WTC11 (cell line): ENCODE measurements at regions not wholly inside any gene's neighbourhood (a gene's known extent, or its start where the extent isn't known, plus 50 kb on each side); places are given as distances from the start of the nearest gene placed in this dataset.

ENCODE experiments used
- ATAC-seq: fragments of 200-7000 bp; cut with Tn5 transposase; 2 replicates; pipeline ENCODE4 v1.10.0; 2021; ENCODE audit warnings: mild to moderate bottlenecking, moderate library complexity
- CTCF ChIA-PET: fragments of 300-600 bp; sonication (Branson Sonifier 250); formaldehyde crosslinking; loops from one replicate; lab custom pipeline; 2021; ENCODE audit warnings: antibody characterized with exemption; lab: Charles Lee
- POLR2A ChIA-PET: fragments of 350-600 bp; sonication (Branson Sonifier 250); formaldehyde crosslinking; loops from one replicate; lab custom pipeline; 2021; ENCODE audit warnings: antibody characterized with exemption; lab: Charles Lee
- DNase-seq: peaks from one replicate; pipeline ENCODE4 v3.0.0; 2021; ENCODE audit warnings: low spot score
- H3K27ac Mint-ChIP-seq: 2 replicates; pipeline ENCODE4 v1.8.0; 2021; ENCODE audit warnings: mixed read lengths
- H3K27me3 Mint-ChIP-seq: 2 replicates; pipeline ENCODE4 v1.8.0; 2021; ENCODE audit warnings: low read depth, mild to moderate bottlenecking, moderate library complexity, mixed read lengths
- H3K36me3 Mint-ChIP-seq: 2 replicates; pipeline ENCODE4 v1.8.0; 2021; ENCODE audit warnings: mixed read lengths
- H3K4me1 Mint-ChIP-seq: 2 replicates; pipeline ENCODE4 v1.8.0; 2022; ENCODE audit warnings: mixed read lengths
- H3K4me3 Mint-ChIP-seq: 2 replicates; pipeline ENCODE4 v1.8.0; 2021; ENCODE audit warnings: mild to moderate bottlenecking, moderate library complexity, mixed read lengths
- H3K9me3 Mint-ChIP-seq: 2 replicates; pipeline ENCODE4 v1.8.0; 2021; ENCODE audit warnings: mixed read lengths
- CREB1 ChIP-seq: sonication (generic); formaldehyde crosslinking; IDR thresholded peaks from 2 replicates; pipeline ENCODE4 v1.8.0; 2023; ENCODE audit warnings: mild to moderate bottlenecking, missing genetic modification reagents
- CREM ChIP-seq: sonication (generic); formaldehyde crosslinking; IDR thresholded peaks from 2 replicates; pipeline ENCODE4 v1.8.1; 2022; ENCODE audit warnings: mild to moderate bottlenecking, missing genetic modification reagents, moderate library complexity
- GRHL2 ChIP-seq: fragments of 250-450 bp; sonication (Bioruptor Pico); IDR thresholded peaks from 2 replicates; pipeline ENCODE4 v1.8.0; 2022; ENCODE audit warnings: mild to moderate bottlenecking, moderate library complexity; ENCODE audit not compliant: insufficient replicate concordance, severe bottlenecking
- HMGA2 ChIP-seq: fragments of 250-450 bp; sonication (Bioruptor Pico); IDR thresholded peaks from 2 replicates; pipeline ENCODE4 v1.4.0; 2021; ENCODE audit warnings: mild to moderate bottlenecking, moderate library complexity
- PRRX2 ChIP-seq: fragments of 250-450 bp; sonication (Bioruptor Pico); IDR thresholded peaks from 2 replicates; pipeline ENCODE4 v1.8.0; 2021; ENCODE audit warnings: mild to moderate bottlenecking
- RORB ChIP-seq: fragments of 250-450 bp; sonication (Bioruptor Pico); IDR thresholded peaks from 2 replicates; pipeline ENCODE4 v1.9.0; 2021; ENCODE audit warnings: mild to moderate bottlenecking
- ZNF423 ChIP-seq: fragments of 250-450 bp; sonication (Bioruptor Pico); IDR thresholded peaks from 2 replicates; pipeline ENCODE4 v2.1.2; 2022; ENCODE audit warnings: mild to moderate bottlenecking, moderate library complexity
- TF ChIP-seq, protein P1 (sequence below): sonication (generic); formaldehyde crosslinking; IDR thresholded peaks from 2 replicates; pipeline ENCODE4 v1.8.0; 2022; ENCODE audit warnings: mild to moderate bottlenecking, missing genetic modification reagents
- TF ChIP-seq, protein P2 (sequence below): fragments of 250-450 bp; sonication (Bioruptor Pico); IDR thresholded peaks from 2 replicates; pipeline ENCODE4 v1.9.0; 2021; ENCODE audit warnings: mild to moderate bottlenecking
- TF ChIP-seq, protein P3 (sequence below): sonication (generic); formaldehyde crosslinking; IDR thresholded peaks from 2 replicates; pipeline ENCODE4 v1.8.1; 2022; ENCODE audit warnings: missing genetic modification reagents, borderline replicate concordance
- TF ChIP-seq, protein P4 (sequence below): sonication (generic); formaldehyde crosslinking; IDR thresholded peaks from 2 replicates; pipeline ENCODE4 v1.8.1; 2023; ENCODE audit warnings: mild to moderate bottlenecking, missing genetic modification reagents, moderate library complexity
- TF ChIP-seq, protein P5 (sequence below): sonication (generic); formaldehyde crosslinking; IDR thresholded peaks from 2 replicates; pipeline ENCODE4 v1.8.0; 2022; ENCODE audit warnings: mild to moderate bottlenecking, missing genetic modification reagents
- TF ChIP-seq, protein P6 (sequence below): sonication (generic); formaldehyde crosslinking; IDR thresholded peaks from 2 replicates; pipeline ENCODE4 v1.8.1; 2023; ENCODE audit warnings: mild to moderate bottlenecking, missing genetic modification reagents, moderate library complexity
- TF ChIP-seq, protein P7 (sequence below): fragments of 200-600 bp; IDR thresholded peaks from 2 replicates; pipeline ENCODE4 v1.8.0; 2022; ENCODE audit warnings: antibody characterized with exemption
- TF ChIP-seq, protein P8 (sequence below): sonication (generic); formaldehyde crosslinking; IDR thresholded peaks from 2 replicates; pipeline ENCODE4 v1.8.1; 2022; ENCODE audit warnings: mild to moderate bottlenecking, moderate library complexity, missing genetic modification reagents

DNA sequence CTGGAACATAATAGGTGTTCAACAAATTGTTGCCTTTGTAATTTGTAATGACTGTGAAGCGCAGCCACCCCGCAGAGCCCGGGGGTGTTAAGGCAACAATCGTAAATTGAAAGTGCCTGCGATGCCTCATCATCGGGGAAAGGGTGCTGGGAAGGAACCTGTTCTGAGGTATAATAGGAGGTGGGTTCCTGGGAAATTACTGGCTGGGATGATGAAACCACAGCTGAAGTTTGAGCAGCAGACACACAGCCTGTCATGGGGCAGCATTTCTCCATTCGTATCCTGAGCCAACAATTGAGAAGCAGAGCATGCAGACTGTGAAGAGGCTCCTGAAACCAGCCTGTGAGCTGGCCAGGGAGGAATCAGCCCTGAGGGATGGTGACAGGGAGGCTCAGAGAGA, 404.0 kb upstream of the MYT1L start:
- Mint-ChIP-seq H3K4me1 (no peaks in the 10 kb centered on the region), H3K9me3 (peaks cover 6% of the 10 kb centered on the region), H3K4me3 (no peak overlapping the region), H3K27ac (no peak overlapping the region), H3K27me3 (no peaks in the 10 kb centered on the region; the same call in 1 of the 2 replicates), H3K36me3 (no peaks in the 10 kb centered on the region)
- POLR2A ChIA-PET = no interaction called here
- no peak for ATAC-seq
- TF ChIP-seq CREB1 (CRISPR knock-in tag) (no peak), CREM (no peak), RORB (CRISPR knock-in tag) (no peak), GRHL2 (CRISPR knock-in tag) (no peak), HMGA2 (CRISPR knock-in tag) (no peak), PRRX2 (CRISPR knock-in tag) (no peak), ZNF423 (CRISPR knock-in tag) (no peak)
- TF ChIP-seq, protein P1, sequence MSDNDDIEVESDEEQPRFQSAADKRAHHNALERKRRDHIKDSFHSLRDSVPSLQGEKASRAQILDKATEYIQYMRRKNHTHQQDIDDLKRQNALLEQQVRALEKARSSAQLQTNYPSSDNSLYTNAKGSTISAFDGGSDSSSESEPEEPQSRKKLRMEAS (CRISPR knock-in tag) = no peak
- TF ChIP-seq, protein P2, sequence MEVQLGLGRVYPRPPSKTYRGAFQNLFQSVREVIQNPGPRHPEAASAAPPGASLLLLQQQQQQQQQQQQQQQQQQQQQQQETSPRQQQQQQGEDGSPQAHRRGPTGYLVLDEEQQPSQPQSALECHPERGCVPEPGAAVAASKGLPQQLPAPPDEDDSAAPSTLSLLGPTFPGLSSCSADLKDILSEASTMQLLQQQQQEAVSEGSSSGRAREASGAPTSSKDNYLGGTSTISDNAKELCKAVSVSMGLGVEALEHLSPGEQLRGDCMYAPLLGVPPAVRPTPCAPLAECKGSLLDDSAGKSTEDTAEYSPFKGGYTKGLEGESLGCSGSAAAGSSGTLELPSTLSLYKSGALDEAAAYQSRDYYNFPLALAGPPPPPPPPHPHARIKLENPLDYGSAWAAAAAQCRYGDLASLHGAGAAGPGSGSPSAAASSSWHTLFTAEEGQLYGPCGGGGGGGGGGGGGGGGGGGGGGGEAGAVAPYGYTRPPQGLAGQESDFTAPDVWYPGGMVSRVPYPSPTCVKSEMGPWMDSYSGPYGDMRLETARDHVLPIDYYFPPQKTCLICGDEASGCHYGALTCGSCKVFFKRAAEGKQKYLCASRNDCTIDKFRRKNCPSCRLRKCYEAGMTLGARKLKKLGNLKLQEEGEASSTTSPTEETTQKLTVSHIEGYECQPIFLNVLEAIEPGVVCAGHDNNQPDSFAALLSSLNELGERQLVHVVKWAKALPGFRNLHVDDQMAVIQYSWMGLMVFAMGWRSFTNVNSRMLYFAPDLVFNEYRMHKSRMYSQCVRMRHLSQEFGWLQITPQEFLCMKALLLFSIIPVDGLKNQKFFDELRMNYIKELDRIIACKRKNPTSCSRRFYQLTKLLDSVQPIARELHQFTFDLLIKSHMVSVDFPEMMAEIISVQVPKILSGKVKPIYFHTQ (CRISPR knock-in tag) = no peak
- TF ChIP-seq, protein P3, sequence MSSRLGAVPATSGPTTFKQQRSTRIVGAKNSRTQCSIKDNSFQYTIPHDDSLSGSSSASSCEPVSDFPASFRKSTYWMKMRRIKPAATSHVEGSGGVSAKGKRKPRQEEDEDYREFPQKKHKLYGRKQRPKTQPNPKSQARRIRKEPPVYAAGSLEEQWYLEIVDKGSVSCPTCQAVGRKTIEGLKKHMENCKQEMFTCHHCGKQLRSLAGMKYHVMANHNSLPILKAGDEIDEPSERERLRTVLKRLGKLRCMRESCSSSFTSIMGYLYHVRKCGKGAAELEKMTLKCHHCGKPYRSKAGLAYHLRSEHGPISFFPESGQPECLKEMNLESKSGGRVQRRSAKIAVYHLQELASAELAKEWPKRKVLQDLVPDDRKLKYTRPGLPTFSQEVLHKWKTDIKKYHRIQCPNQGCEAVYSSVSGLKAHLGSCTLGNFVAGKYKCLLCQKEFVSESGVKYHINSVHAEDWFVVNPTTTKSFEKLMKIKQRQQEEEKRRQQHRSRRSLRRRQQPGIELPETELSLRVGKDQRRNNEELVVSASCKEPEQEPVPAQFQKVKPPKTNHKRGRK (CRISPR knock-in tag) = no peak
- TF ChIP-seq, protein P4, sequence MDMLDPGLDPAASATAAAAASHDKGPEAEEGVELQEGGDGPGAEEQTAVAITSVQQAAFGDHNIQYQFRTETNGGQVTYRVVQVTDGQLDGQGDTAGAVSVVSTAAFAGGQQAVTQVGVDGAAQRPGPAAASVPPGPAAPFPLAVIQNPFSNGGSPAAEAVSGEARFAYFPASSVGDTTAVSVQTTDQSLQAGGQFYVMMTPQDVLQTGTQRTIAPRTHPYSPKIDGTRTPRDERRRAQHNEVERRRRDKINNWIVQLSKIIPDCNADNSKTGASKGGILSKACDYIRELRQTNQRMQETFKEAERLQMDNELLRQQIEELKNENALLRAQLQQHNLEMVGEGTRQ = no peak
- TF ChIP-seq, protein P5, sequence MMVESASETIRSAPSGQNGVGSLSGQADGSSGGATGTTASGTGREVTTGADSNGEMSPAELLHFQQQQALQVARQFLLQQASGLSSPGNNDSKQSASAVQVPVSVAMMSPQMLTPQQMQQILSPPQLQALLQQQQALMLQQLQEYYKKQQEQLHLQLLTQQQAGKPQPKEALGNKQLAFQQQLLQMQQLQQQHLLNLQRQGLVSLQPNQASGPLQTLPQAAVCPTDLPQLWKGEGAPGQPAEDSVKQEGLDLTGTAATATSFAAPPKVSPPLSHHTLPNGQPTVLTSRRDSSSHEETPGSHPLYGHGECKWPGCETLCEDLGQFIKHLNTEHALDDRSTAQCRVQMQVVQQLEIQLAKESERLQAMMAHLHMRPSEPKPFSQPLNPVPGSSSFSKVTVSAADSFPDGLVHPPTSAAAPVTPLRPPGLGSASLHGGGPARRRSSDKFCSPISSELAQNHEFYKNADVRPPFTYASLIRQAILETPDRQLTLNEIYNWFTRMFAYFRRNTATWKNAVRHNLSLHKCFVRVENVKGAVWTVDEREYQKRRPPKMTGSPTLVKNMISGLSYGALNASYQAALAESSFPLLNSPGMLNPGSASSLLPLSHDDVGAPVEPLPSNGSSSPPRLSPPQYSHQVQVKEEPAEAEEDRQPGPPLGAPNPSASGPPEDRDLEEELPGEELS = no peak
- TF ChIP-seq, protein P6, sequence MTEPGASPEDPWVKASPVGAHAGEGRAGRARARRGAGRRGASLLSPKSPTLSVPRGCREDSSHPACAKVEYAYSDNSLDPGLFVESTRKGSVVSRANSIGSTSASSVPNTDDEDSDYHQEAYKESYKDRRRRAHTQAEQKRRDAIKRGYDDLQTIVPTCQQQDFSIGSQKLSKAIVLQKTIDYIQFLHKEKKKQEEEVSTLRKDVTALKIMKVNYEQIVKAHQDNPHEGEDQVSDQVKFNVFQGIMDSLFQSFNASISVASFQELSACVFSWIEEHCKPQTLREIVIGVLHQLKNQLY (CRISPR knock-in tag) = no peak
- TF ChIP-seq, protein P7, sequence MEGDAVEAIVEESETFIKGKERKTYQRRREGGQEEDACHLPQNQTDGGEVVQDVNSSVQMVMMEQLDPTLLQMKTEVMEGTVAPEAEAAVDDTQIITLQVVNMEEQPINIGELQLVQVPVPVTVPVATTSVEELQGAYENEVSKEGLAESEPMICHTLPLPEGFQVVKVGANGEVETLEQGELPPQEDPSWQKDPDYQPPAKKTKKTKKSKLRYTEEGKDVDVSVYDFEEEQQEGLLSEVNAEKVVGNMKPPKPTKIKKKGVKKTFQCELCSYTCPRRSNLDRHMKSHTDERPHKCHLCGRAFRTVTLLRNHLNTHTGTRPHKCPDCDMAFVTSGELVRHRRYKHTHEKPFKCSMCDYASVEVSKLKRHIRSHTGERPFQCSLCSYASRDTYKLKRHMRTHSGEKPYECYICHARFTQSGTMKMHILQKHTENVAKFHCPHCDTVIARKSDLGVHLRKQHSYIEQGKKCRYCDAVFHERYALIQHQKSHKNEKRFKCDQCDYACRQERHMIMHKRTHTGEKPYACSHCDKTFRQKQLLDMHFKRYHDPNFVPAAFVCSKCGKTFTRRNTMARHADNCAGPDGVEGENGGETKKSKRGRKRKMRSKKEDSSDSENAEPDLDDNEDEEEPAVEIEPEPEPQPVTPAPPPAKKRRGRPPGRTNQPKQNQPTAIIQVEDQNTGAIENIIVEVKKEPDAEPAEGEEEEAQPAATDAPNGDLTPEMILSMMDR = no peak
- CTCF ChIA-PET = no interaction called here
- DNase-seq = no peak

DNA sequence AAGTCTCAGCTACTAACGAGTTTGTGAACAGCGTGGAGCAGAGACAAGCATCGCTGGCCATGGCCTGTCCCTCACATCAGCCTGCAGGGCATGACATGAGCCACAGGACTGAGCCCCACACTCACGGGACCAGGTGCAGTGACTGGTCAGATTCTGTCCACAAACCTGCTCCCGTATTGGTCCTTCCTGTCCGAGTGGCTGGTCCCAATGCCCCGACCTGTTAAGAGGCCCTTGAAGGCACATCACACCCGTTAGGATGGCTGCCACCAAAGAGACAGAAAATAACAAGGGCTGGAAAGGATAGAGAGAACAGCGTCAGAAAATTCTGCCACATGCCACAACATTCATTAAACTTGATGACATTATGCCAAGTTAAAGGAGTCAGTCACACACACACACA, 403.2 kb upstream of the MYT1L start:
- TF ChIP-seq, protein P8, sequence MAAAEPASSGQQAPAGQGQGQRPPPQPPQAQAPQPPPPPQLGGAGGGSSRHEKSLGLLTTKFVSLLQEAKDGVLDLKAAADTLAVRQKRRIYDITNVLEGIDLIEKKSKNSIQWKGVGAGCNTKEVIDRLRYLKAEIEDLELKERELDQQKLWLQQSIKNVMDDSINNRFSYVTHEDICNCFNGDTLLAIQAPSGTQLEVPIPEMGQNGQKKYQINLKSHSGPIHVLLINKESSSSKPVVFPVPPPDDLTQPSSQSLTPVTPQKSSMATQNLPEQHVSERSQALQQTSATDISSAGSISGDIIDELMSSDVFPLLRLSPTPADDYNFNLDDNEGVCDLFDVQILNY = no peak
- H3K9me3 Mint-ChIP-seq = no peaks in the 10 kb centered on the region
- ChIA-PET POLR2A (no interaction called here), CTCF (no interaction called here)
- no peak overlapping the region for H3K27ac Mint-ChIP-seq
- no peaks in the 10 kb centered on the region for H3K36me3 Mint-ChIP-seq
- ATAC-seq (no peak), DNase-seq (no peak)
- H3K4me3 Mint-ChIP-seq = no peak overlapping the region
- H3K27me3 Mint-ChIP-seq = no peaks in the 10 kb centered on the region; the same call in 1 of the 2 replicates
- H3K4me1 Mint-ChIP-seq = peaks cover under 1% of the 10 kb centered on the region; the same call in 1 of the 2 replicates
